Activated CD4-positive, alpha-beta T cell treated with anti-CD3 and anti-CD28 coated beads, Interleukin-2, amount 10 ng/mL, durations not matched to agents 24 days and 14 days (primary cell): ENCODE measurements at regions not wholly inside any gene's neighbourhood (a gene's known extent, or its start where the extent isn't known, plus 50 kb on each side); places are given as distances from the start of the nearest gene placed in this dataset.
A peak's percentile ranks its signal among the peaks of the same experiment; 100 is the strongest.

Experiments used
- DNase-seq: peaks from one replicate; pipeline ENCODE4 v3.0.0; 2022
- H3K27ac Mint-ChIP-seq: one replicate; pipeline ENCODE4 v1.8.0; 2022; ENCODE audit warnings: mild to moderate bottlenecking, mixed read lengths
- H3K27me3 Mint-ChIP-seq: one replicate; pipeline ENCODE4 v1.8.0; 2022; ENCODE audit warnings: mixed read lengths
- H3K36me3 Mint-ChIP-seq: one replicate; pipeline ENCODE4 v1.8.0; 2022; ENCODE audit warnings: low read depth, mild to moderate bottlenecking, mixed read lengths
- H3K4me1 Mint-ChIP-seq: one replicate; pipeline ENCODE4 v1.8.0; 2021; ENCODE audit warnings: mixed read lengths
- H3K4me3 Mint-ChIP-seq: one replicate; pipeline ENCODE4 v1.8.0; 2022; ENCODE audit warnings: mild to moderate bottlenecking, moderate library complexity, mixed read lengths
- H3K9me3 Mint-ChIP-seq: one replicate; pipeline ENCODE4 v1.8.0; 2021; ENCODE audit warnings: mixed read lengths
- intact Hi-C: fragments of 100-400 bp; cut with micrococcal nuclease; formaldehyde crosslinking; loops from one replicate; pipeline ENCODE4 v1.15.1; 2023

DNA sequence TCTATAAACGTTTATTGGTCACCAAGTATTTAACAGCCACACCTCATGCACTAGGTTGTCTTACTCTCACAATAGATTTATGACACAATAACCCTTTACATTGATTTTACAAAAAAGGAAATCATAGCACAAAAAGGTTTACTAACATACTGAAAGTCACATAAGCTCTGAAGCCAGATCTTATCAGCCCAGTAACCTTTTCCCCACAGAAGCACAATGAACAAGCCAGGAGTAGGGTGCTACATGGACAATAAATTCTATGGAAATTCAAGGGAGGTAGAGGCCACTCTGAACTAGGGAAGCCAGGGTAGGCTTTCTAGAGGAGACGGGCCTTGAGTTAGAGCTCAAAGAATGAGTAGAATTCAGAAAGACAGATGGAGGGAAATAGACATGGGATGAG is 633.5 kb upstream of the CADM1 start:
- Mint-ChIP-seq H3K36me3 (no peaks in the 10 kb centered on the region), H3K4me1 (no peaks in the 10 kb centered on the region), H3K27ac (no peak overlapping the region), H3K4me3 (no peak overlapping the region), H3K27me3 (no peaks in the 10 kb centered on the region), H3K9me3 (no peaks in the 10 kb centered on the region)
- DNase-seq, result peak; percentile 19
- intact Hi-C loops, result no loop called here

DNA sequence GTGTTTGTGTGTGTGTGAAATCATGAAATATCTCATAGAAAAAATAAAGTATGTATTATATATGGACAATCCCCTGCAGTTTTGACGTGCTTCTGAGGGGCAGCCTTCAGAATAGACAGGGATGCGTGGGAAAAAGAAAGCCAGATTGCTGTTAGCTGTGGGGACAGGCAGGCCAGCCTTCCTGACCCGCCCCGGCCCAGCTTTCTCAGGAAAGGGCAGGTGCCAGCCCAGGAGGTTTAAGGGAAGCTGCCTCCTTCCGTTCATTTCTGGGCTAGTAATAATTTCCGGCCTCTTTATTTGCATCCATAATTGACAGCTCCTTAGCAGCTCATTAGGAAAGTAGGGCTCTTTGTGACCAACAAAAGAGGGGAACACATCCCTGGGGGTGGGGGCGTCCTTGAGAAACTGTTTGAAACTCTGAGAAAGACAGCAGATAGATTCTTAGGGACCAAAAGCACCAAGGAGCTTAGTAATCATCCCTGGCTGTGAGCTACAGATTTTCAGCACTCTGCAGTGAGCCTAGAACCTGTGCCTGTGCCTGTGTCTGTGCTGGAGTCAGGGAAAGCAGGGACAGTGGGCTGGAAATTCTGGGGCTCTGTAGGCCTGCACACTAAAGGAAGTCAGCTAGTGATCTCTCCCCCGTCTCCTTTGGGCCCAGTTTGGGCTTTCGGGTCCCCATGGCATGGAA is 632.9 kb upstream of the CADM1 start:
- Mint-ChIP-seq H3K9me3 (no peaks in the 10 kb centered on the region), H3K27ac (no peak overlapping the region), H3K36me3 (no peaks in the 10 kb centered on the region), H3K27me3 (no peaks in the 10 kb centered on the region), H3K4me1 (no peaks in the 10 kb centered on the region), H3K4me3 (no peak overlapping the region)
- intact Hi-C loops, result no loop called here
- DNase-seq, result peak; percentile 24

DNA sequence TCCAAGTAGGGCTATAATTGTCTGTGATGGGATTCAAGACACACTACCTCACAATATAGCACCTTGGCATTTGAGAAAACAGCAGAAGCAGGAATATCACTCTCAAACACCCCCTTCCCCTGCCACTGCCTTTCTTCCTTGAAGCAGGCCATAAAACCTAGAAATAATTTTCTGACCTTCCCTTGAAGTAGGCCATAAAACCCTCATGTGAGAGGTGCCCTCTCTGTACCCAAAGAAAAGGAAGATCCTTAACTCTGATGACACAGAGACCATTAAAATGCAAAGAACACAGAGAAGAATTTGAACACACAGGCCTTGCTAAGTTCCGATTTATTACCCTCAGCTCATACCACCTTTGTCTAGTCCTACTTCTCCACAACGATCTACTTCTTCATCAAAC is 631.7 kb upstream of the CADM1 start:
- no peak for DNase-seq
- intact Hi-C loops, result no loop called here
- no peaks in the 10 kb centered on the region for H3K9me3 Mint-ChIP-seq
- H3K4me3 Mint-ChIP-seq, result no peak overlapping the region
- H3K36me3 Mint-ChIP-seq, result no peaks in the 10 kb centered on the region
- no peaks in the 10 kb centered on the region for H3K27me3 Mint-ChIP-seq
- H3K27ac Mint-ChIP-seq, result no peak overlapping the region
- H3K4me1 Mint-ChIP-seq, result no peaks in the 10 kb centered on the region

DNA sequence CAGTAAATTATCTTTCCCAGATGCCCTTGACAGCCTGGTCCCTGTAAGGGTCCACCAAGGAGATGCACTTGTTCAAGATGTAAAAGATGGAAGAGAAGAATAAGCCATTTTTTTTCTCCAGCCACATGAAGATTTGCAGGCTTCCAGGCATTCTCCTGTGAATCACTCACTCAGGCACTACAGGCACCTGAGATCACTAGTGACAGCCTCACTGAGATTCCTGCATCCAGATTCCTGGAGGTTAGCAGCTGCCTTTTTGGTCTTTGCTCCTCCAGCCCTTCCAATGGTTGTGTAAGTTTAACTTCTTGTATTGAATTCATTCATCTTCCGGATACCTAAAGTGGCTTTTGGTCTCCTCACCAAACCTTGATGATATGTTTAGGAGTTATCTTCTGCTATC is 630.2 kb upstream of the CADM1 start:
- Mint-ChIP-seq H3K9me3 (no peaks in the 10 kb centered on the region), H3K27ac (no peak overlapping the region), H3K27me3 (no peaks in the 10 kb centered on the region), H3K4me1 (no peaks in the 10 kb centered on the region), H3K36me3 (no peaks in the 10 kb centered on the region), H3K4me3 (no peak overlapping the region)
- DNase-seq, result peak; percentile 22
- intact Hi-C loops, result no loop called here

DNA sequence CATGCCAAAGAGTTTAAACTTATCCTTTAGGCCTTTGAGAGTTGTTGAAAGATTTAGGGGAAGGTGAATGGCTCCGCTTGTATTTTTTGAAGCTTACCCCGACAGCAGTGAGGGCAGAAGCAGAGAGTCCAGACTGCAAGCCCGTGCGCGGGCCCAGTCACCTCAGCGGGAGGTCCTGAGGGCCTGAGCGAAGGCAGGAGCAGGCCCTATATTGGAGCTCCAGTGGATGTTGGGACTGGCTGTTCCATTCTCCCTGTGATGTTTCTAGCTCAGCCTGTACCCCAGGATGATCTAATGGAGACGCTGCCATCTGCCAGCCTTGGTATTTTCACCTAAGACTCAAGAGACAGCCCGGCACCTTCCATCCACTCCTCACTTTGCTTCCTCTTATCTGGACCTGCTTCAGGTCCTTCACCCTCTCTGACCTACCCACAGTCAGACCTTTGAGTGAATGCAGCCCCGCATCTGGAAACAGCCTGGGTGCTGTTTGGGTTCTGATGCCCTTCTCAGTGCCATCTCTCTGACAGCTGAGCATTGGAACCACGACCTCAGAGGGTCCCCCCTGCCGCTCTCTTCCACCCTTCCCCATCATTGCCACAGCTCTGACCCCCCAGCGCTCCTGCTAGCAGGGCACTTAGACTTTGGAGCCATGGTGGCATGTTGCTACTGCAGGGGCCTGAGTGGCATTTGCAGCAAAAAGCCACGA is 628.2 kb upstream of the CADM1 start:
- H3K27ac Mint-ChIP-seq, result no peak overlapping the region
- DNase-seq, result peak; percentile 34
- no peaks in the 10 kb centered on the region for H3K36me3 Mint-ChIP-seq
- no peaks in the 10 kb centered on the region for H3K4me1 Mint-ChIP-seq
- intact Hi-C loops, result no loop called here
- H3K4me3 Mint-ChIP-seq, result no peak overlapping the region
- H3K27me3 Mint-ChIP-seq, result no peaks in the 10 kb centered on the region
- no peaks in the 10 kb centered on the region for H3K9me3 Mint-ChIP-seq

DNA sequence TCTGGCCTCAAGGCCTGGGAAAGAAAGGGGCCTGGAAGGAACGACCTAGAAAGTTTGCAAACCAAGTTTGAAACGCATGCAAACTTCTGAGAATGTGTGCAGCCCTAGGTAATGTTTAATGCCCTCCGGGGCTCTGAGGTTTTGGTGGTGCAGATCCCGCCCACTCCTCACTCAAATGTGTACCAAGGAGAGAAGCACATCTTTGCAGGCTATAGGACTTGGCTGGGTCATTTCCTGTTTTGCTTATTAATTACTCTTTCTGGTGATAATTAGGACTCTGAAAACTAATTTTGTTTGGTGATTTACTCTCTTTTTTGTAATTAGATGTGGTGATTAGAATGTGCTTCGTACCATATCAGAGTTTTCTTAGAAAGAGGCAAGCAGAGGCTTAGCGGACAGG is 625.9 kb upstream of the CADM1 start:
- Mint-ChIP-seq H3K27ac (no peak overlapping the region), H3K27me3 (no peaks in the 10 kb centered on the region), H3K4me3 (no peak overlapping the region), H3K36me3 (no peaks in the 10 kb centered on the region), H3K9me3 (no peaks in the 10 kb centered on the region), H3K4me1 (no peaks in the 10 kb centered on the region)
- peak; percentile 25 for DNase-seq
- intact Hi-C loops, result no loop called here

DNA sequence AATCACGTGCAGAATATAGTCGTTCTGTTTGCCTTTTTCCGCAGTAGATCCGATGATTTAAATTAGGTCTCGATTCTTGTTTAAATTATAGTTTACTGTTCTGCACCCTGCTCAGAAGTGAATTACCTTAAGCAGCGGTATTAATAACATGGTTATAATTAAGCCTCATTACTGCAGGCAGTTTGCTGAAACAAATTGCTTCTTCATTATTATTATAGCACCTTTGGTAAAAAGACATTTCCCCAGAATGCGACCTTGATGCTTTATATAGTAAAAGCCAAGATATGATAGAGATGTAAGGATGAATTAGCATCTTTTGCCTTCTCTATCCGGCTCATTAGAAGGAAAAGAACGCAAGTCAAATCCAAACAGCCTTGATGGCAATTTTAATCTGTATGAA is 625.2 kb upstream of the CADM1 start:
- no peak overlapping the region for H3K27ac Mint-ChIP-seq
- no peaks in the 10 kb centered on the region for H3K27me3 Mint-ChIP-seq
- H3K4me1 Mint-ChIP-seq, result no peaks in the 10 kb centered on the region
- no peaks in the 10 kb centered on the region for H3K9me3 Mint-ChIP-seq
- intact Hi-C loops, result no loop called here
- H3K4me3 Mint-ChIP-seq, result no peak overlapping the region
- DNase-seq, result no peak
- no peaks in the 10 kb centered on the region for H3K36me3 Mint-ChIP-seq

DNA sequence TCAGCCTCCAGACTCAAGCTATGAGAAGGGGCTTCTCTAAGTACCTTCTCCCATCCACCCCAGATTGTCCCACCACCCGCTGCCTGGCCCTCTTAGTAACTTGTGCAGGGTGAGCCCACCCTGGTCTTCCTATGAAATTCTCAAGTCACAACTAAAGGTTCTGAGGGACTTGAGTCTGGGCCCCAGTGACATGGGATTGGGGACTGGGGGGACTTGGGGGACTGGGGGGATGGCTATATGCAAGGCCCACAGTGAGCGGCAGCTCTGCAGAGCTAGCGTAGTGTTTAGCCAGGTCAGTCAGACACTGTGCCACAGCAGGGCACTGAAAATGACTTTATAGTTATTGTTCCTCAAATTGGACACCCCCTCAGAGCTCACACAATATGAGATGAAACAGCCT is 622.3 kb upstream of the CADM1 start:
- no peak overlapping the region for H3K27ac Mint-ChIP-seq
- no peaks in the 10 kb centered on the region for H3K4me1 Mint-ChIP-seq
- H3K27me3 Mint-ChIP-seq, result no peaks in the 10 kb centered on the region
- DNase-seq, result no peak
- no peak overlapping the region for H3K4me3 Mint-ChIP-seq
- H3K36me3 Mint-ChIP-seq, result no peaks in the 10 kb centered on the region
- intact Hi-C loops, result no loop called here
- H3K9me3 Mint-ChIP-seq, result no peaks in the 10 kb centered on the region

DNA sequence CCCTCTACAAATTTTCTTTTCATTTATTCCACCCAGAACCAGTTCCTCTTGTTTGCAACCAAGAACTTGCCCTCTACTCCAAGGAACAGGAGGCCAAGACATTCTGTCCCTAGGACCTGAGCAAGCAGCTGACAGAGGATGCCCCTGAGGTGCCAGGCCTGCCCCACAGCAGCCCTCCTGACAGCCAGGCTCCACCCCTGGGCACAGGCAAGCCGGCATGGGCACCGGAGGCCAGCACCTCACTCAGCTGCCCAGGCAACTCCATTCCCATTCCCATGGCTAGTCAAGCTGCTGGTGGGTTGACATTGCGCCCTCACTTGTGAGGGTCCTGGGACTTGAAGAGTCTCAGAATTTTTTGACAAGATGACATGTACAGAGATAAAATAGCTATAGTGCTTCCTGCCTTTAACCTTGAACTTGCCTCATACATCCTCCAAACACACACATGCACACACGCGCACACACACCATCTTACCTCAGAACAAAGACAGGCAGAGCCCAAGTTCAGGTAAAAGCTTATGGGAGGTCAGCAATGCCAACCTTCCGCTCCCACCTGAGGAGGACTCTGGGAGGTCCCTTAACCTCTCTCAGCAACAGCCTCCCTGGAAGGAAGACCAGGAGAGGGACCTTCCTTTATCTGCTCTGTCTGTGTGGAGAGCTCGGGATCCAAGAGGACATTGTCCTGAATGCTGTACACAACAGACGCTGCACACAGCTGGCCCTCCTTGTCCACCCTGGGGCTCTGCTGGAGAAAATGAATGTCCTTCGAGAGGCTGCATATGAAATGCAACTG is 620.9 kb upstream of the CADM1 start:
- no peak for DNase-seq
- no peaks in the 10 kb centered on the region for H3K4me1 Mint-ChIP-seq
- no peaks in the 10 kb centered on the region for H3K27me3 Mint-ChIP-seq
- intact Hi-C loops, result no loop called here
- H3K27ac Mint-ChIP-seq, result no peak overlapping the region
- no peaks in the 10 kb centered on the region for H3K36me3 Mint-ChIP-seq
- no peaks in the 10 kb centered on the region for H3K9me3 Mint-ChIP-seq
- no peak overlapping the region for H3K4me3 Mint-ChIP-seq

DNA sequence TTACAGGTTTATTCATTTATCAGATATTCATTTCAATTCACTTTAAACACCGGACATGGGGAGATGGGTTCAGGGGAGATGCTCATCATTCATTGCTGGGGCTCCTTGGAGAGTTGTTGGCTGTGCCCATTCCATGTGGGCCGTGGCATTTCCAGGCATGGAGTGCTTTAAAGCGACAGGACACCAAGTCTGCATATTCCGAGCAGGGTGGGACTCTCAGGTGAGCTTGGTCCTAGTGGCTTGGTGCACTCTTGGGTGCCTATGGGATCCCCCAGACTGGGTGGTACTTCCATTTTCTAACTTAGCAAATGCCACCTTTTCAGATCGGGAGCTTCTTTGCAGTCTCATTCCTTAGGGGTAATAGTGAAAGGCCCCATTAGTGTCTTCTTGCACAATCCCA is 619.5 kb upstream of the CADM1 start:
- Mint-ChIP-seq H3K27ac (no peak overlapping the region), H3K27me3 (no peaks in the 10 kb centered on the region), H3K4me3 (no peak overlapping the region), H3K9me3 (no peaks in the 10 kb centered on the region), H3K36me3 (no peaks in the 10 kb centered on the region), H3K4me1 (no peaks in the 10 kb centered on the region)
- no peak for DNase-seq
- intact Hi-C loops, result no loop called here

DNA sequence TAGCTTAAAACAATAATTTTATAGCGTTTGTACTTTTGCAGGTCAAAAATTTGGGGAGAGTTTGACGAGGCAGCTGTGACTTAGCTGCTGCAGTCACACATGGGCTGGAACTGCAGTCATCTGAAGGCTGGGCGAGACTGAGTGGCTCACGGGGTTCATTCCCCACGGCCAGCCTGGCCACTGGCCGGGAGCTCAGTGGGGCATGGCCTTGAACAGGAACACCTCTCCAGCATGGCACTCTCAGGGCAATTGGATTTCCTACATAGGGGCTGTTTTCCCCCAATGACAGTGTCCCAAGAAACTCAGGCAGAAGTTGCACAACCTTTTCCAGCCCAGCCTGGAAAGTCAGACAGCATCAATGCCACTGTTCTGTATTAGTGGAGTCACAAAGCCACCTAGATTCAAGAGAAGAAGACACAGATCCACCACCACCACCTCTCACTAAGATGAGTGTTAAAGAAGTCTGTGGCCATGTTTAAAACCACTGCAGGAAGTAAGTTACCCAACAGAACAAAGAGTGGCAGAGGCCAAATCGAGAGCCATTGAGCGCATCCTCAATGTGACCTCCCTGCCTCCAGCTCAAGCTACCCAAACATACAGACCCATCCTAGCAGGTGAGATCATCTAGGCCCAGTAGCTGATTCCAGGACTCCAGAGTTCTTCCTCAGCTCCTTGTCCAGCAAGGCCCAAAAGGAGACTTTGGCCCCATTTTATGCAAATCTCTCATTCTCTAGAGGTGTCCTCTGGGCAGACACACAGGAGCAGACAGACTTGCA is 618.7 kb upstream of the CADM1 start:
- no peak overlapping the region for H3K4me3 Mint-ChIP-seq
- no peaks in the 10 kb centered on the region for H3K4me1 Mint-ChIP-seq
- intact Hi-C loops, result no loop called here
- H3K36me3 Mint-ChIP-seq, result no peaks in the 10 kb centered on the region
- no peak for DNase-seq
- no peaks in the 10 kb centered on the region for H3K27me3 Mint-ChIP-seq
- no peak overlapping the region for H3K27ac Mint-ChIP-seq
- no peaks in the 10 kb centered on the region for H3K9me3 Mint-ChIP-seq

DNA sequence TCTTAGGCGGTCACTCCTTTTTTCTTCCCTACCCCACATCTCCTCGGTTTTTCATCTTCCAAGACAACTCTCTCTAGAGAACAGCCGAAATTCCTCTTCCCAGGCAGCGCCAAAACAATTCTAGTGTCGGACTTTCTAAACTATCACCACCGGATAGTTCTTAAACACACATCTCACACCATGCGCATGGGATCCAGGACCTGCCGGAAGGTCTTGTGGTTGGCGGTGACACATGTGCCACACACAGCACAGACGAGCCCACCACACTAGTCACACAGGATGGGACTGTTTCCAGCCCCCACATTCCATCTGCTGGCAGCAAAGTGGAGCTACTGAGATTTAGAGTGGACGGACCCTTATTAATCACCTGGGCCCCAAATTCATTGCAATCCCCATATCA is 614.9 kb upstream of the CADM1 start:
- DNase-seq, result no peak
- H3K4me3 Mint-ChIP-seq, result no peak overlapping the region
- no peaks in the 10 kb centered on the region for H3K36me3 Mint-ChIP-seq
- no peaks in the 10 kb centered on the region for H3K9me3 Mint-ChIP-seq
- H3K27ac Mint-ChIP-seq, result no peak overlapping the region
- no peaks in the 10 kb centered on the region for H3K4me1 Mint-ChIP-seq
- intact Hi-C loops, result no loop called here
- H3K27me3 Mint-ChIP-seq, result no peaks in the 10 kb centered on the region

DNA sequence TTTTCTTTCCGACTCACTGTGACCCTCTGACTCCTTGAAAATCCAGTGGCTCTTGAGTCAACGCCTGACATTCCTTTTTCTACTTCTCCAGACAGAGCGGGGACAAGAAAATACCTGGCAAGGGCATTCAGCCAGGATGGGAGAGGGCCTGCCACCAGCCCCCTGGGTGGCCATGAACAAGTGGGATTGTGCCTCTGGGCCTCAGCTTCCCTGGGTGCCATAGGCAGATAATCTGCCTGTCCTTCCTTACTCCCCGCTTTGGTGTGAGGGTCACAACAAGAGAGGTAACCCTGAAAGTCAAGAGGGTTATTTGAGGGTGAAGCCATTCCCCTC is 613.9 kb upstream of the CADM1 start:
- no peak for DNase-seq
- intact Hi-C loops, result no loop called here
- Mint-ChIP-seq H3K4me3 (no peak overlapping the region), H3K27me3 (no peaks in the 10 kb centered on the region), H3K27ac (no peak overlapping the region), H3K36me3 (no peaks in the 10 kb centered on the region), H3K4me1 (no peaks in the 10 kb centered on the region), H3K9me3 (no peaks in the 10 kb centered on the region)
